Ecto neural progenitor cell (in vitro differentiated cells): ENCODE measurements at regions not wholly inside any gene's neighbourhood (a gene's known extent, or its start where the extent isn't known, plus 50 kb on each side); places are given as distances from the start of the nearest gene placed in this dataset.

Experiments
- DNase-seq: peaks from one replicate; pipeline ENCODE4 v3.0.0-alpha.2; 2018; ENCODE audit warnings: low spot score

GRCh38 chr2:183214680-183215079 is 90.4 kb downstream of the NUP35 start:
- DNase-seq, result no peak

DNA sequence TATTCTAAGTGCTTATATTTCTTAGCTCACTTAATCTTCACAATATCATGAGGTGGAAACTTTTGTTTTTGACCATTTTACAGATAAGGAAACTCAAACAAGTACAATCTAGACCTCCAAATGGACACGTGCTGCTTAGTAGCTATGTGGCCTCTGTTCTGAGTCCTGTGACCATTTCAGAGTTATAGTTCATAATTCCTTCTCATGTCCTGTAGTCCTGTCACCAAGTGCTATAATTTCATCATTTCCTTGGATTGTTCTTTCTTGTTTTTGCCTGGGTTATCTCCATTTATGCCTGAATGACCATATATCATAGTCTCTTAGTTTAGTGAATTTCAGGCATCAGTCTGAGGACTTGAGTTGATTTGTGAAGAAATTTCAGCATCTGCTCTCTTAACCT is 91.7 kb downstream of the NUP35 start:
- DNase-seq, result no peak

DNA sequence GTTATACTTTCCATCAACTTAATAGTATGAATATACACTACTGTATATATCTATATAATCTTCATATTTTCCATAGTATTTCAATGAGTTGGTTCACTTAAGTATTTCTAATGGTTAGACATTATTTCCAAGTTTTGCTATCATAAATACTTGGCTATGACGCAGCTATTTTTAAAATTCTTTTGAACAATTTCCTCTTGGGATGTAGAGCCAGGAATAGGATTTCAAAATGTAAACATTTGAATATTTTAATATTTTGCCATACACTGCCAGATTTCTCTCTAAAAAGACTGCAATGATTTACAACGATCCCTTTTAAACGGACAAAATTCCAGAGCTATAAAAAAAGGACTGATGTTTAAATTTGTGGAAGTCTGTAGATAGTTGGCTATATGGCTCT is 95.6 kb downstream of the NUP35 start:
- DNase-seq, result no peak

DNA sequence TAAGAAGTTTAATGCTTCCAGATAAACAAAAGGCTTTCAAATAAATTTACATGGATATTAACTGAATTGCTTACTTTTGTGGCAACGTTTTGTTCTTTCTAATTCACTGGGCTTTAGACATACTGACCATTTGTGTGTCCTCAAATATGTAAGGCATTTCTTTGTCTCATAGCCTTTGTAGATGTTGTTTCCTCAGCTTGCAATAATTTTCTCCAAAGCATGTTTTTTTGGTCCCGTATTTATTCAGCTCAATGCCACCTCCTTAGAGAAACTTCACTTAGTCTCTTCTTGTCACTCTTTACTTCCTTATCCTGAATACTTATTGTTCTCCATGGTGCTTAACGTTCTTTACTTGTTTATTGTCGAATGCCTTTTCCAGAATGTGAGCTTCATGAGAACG is 98.5 kb downstream of the NUP35 start:
- no peak for DNase-seq

GRCh38 chr2:183224948-183225347 is 100.7 kb downstream of the NUP35 start:
- DNase-seq, result no peak

GRCh38 chr2:183227176-183227575 is 102.9 kb downstream of the NUP35 start:
- no peak for DNase-seq

- no peak for DNase-seq
Observed at GRCh38 chr2:183229386-183229785, 105.1 kb downstream of the NUP35 start.

DNA sequence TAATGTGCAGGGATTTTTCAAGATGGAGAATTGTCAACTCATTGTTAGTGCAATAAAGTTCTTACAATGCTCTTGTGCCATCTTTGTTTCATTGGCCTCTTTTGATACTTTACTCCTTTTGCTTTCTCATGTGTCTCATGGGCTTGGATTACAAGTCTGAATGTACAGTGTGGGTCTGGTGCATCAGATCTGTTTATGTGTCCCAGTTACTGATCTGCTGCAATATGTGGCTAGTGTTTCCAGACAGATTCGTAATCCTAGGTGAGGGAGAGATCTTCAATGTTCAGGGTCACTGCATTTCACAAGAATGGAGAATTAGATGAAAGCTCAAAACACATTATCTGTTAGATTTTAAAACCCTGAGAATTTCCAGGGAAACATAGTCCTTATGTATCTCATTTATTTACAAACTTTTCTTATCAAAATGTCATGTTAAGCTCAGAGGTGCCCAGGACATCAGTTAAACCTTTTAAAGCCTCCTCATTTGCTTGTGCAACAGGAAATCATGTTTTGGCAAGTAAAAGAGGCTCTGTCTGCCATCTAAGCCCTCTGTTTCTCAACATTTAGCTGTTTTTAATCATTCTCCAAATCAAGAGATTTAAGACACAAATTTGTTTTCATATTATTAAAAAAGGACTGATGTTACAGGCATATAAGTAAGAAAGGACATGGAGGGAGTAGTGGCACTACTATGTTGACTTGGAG is 108.1 kb downstream of the NUP35 start:
- no peak for DNase-seq

DNA sequence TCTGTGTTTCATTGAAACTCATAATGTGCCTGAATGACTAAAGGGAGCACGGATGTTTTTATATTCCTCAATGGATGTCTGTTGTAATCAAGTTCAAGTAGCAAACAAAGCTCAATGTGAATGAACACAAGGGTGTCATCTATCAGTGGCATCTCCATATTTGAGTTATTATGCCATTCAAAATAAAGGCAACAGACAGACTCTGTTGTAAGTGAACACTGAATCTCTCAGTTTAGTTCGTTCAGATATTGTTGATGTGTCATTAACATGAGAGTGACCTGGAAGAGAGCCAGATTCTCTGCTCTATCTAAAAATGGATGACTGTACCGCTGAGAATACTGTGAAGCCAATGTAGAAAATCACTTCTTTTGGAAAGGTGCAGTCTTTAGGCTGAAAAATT is 118.7 kb downstream of the NUP35 start:
- no peak for DNase-seq

DNA sequence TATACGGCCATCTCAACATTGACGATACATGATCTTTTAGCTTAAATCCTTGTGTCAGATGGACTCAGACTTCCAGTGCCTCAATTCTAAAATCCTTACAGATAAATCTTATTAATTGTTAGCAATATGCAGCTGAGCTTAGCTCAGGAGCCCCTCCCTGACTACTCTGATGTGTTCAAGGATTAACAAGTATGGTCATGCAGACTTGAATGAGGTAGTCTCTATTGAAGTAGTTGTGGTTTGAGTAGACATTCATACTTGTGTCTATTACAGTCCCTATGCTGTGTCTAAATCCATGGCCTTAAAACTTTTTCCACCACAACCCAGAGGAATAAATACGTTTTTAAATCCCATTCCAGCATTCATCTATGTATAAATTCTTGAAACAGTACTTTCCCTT is 119.5 kb downstream of the NUP35 start:
- DNase-seq, result no peak

- DNase-seq, result no peak
Observed at GRCh38 chr2:183244300-183244844, 120.1 kb downstream of the NUP35 start.

GRCh38 chr2:183248866-183249567 is 124.8 kb downstream of the NUP35 start:
- DNase-seq, result no peak

DNA sequence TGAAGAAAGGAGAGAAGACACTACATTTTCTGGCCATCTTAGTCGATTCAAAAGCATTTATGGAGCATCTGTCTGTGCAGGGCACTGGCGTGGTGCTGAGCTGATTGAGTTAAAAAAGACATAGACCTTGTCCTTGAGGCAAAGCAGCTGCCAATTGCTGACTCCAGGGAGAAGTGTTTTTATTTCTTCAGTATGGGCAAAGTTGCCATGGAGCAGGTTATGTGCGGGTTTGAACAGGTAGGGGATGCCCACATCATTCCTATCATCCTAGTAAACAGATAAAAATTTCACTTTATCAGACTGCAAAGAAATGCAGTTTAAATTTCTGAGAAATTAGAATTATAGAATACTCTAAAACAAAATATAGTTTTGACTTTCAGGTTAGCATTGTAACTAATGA is 125.8 kb downstream of the NUP35 start:
- no peak for DNase-seq

DNA sequence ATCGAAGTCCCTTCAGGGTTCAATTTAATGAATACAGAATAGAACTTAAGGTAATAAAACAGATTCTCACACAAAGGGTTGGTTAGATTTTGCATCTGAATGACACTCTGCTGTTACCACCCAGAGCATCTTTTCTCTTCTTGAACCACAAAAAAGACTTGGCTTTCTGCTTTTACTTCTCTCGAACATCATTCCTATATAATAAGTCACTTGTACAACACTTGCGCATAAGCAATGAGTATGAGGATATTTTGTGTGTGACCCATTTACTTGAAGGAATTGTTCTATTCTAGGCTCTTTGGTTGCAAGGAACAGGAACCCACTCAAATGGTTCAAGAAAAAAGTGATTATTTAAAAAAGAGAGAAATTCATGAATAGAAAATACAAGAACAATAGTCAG is 126.2 kb downstream of the NUP35 start:
- no peak for DNase-seq

DNA sequence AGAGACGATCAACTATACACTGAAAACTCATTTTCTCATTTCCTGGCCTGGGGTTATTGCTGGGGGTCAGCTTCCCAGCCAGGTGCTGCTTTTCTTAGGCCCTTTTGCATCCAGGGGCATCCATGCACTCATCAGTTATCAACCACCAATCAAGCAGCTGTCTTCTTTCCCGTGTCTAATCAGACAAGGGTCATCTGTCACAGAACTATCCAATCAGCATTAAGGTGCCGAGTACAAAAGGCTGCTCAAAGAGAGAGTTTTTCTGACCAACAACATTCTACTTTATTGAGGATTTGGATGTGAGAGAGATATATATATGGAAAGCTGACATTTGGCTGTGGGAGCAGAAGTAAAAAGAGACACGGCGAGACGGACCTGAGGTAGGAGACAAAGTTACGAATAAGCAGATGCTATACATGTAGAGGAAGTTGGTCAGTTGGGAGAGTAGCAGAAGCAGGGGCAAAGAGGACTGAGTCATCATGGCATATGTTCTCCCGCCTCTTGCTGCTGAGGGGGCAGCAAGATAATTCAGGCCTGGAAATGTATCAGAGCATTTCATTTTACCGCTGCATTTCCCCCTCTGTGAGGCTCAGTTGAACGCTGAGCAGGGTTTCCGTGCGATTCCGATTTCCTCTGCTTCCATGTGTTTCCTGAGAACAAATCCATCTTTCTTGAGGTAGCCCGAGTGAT is 129.3 kb downstream of the NUP35 start:
- DNase-seq, result no peak

GRCh38 chr2:183255411-183255810 is 131.2 kb downstream of the NUP35 start:
- DNase-seq, result no peak

- no peak for DNase-seq
Observed at GRCh38 chr2:183259921-183260320, 135.7 kb downstream of the NUP35 start.

- no peak for DNase-seq
Observed at GRCh38 chr2:183260527-183260926, 136.3 kb downstream of the NUP35 start.

DNA sequence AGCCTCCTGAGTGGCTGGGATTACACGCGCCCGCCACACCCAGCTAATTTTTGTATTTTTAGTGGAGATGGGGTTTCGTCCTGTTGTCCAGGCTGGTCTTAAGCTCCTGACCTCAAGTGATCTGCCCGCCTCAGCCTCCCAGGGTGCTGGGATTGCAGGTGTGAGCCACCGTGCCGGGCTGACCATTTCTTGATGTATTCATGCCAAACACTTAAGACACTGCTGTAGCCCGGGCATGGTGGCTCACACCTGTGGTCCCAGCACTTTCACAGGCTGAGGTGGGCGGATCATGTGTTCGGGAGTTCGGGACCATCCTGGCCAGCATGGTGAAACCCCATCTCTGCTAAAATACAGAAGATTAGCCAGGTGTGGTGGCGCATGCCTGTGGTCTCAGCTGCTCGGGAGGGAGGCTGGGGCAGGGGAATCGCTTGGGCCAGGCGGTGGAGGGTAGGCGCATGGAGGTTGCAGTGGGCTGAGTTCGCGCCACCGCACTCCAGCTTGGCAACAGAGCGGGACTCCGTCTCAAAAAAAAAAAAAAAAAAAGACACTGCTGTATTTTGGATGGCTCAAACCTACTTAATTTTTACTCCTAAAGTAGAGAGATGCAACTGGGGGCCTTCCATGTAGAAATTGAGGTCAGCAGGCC is 140.8 kb downstream of the NUP35 start:
- no peak for DNase-seq

DNA sequence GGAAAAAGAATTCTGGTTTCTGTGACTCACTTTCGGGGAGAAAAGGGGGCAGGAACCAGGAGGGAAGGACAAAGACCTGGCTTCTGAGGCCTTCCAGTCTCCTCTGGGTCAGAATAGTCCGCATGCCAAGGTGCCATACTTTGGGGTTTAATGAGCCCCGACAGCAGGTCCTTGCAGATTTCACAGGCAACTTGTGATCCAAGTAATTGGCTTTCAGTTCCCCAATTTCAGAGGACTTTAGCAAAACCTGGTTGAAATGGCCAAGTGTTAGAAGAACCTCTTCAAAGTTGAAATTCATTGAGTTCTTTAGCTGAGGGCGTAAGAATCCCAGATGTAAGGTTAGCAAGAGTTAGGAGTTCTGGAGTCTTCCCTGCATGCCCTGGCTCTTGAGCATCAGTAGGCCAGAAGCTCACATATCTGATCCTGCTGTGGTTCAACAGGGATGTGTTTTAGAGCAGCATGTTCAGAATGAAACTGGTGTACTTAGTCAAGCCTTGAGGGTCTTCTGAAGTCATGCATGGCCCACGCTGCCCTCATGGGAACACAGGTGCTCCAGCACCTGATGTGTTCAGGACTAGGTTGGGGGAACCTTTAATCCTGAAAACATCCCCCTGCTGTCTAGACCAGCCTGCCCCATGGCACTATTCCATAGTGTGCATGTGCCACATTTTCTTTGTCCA is 143.0 kb downstream of the NUP35 start:
- no peak for DNase-seq

DNA sequence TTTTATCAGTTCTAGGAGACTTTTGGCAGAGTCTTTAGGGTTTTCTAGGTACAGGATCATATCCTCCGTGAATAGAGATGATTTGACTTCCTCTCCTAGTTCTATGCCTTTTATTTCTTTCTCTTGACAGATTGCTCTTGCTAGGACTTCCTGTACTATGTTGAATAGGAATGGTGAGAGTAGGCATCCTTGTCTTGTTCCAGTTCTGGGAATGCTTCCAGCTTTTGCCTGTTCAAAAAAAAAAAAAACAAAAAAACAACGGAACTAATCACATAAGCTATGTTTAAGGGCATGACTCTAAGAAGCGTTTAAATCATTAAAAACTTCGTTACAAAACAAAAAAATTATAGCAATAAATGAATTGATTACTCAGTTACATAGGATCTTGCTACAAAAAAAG is 145.7 kb downstream of the NUP35 start:
- no peak for DNase-seq

DNA sequence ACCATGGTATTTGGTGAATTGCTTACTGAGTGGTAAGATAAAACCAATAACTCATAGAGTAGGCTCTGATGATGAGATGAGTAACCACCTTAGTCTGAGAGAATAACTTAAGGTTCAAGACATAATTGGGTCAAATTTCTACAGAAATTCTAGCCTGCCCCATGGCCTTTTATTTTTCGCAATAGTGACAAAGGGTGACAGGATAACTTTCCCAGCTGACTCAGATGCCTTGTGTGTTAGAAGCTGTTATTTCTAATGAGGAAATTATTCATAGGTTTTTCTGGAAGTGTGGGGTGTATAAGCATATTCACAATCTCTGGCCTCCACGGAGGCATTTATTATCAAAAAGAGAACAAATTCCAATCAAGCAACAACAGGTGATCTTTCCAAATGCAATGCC is 159.0 kb downstream of the NUP35 start:
- DNase-seq, result no peak
